ENCODE measurements at regions not wholly inside any gene's neighbourhood (a gene's known extent, or its start where the extent isn't known, plus 50 kb on each side); places are given as distances from the start of the nearest gene placed in this dataset.

DNA sequence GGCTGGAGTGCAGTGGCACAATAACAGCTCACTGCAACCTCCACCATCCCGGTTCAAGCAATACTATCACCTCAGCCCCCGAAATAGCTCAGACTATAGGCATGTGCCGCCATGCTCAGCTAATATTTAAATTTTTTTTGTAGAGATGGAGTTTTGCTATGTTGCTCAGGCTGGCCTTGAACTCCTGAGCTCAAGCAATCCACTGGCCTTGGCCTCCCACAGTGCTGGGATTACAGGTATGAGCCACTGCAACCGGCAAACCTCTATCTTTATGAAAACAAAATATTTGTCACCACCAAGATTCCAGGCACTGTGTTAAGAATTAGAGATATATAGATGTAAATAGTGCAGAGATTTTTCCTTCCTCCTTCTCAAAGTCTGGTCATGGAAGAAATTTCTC lies 232.5 kb downstream of the ANKRD50 start:
- CTCF ChIA-PET (ENCODE audit: partially characterized antibody) = no interaction called here
- POLR2A ChIA-PET (ENCODE audit: partially characterized antibody) = no interaction called here
- Mint-ChIP-seq H3K27ac (no peak overlapping the region), H3K36me3 (no peaks in the 10 kb centered on the region), H3K27me3 (no peaks in the 10 kb centered on the region), H3K4me3 (no peak overlapping the region), H3K9me3 (peaks cover 0 to 2% (median 0%) of the 10 kb centered on the region in 8 donors), H3K4me1 (no peaks in the 10 kb centered on the region)
- H3K4me3 ChIP-seq (ENCODE audit: low read length in 2 of 2) = no peak overlapping the region
- no peaks in the 10 kb centered on the region for H3K27me3 ChIP-seq (ENCODE audit: insufficient read depth, low read length)
- H3K36me3 ChIP-seq (ENCODE audit: insufficient read depth, low read length) = no peaks in the 10 kb centered on the region
- no peak for DNase-seq
- H3K9me3 ChIP-seq (ENCODE audit: control insufficient read depth in 1 of 2, low read length in 2 of 2) = no peaks in the 10 kb centered on the region
- no peak overlapping the region for H3K27ac ChIP-seq (ENCODE audit: low read depth, low read length)
- intact Hi-C loops (cut with micrococcal nuclease) = no loop called here
- no peaks in the 10 kb centered on the region for H3K4me1 ChIP-seq (ENCODE audit: insufficient read depth, low read length)

- H3K4me3 ChIP-seq (ENCODE audit: low read length in 2 of 2) = no peak overlapping the region
- Mint-ChIP-seq H3K27ac (no peak overlapping the region), H3K36me3 (no peaks in the 10 kb centered on the region), H3K4me3 (no peak overlapping the region), H3K4me1 (no peaks in the 10 kb centered on the region), H3K9me3 (peaks cover 0 to 2% (median 0%) of the 10 kb centered on the region in 8 donors), H3K27me3 (no peaks in the 10 kb centered on the region)
- H3K4me1 ChIP-seq (ENCODE audit: insufficient read depth, low read length) = no peaks in the 10 kb centered on the region
- ChIA-PET POLR2A (ENCODE audit: partially characterized antibody) (no interaction called here), CTCF (ENCODE audit: partially characterized antibody) (no interaction called here)
- DNase-seq = no peak
- no peak overlapping the region for H3K27ac ChIP-seq (ENCODE audit: low read depth, low read length)
- H3K9me3 ChIP-seq (ENCODE audit: control insufficient read depth in 1 of 2, low read length in 2 of 2) = no peaks in the 10 kb centered on the region
- H3K27me3 ChIP-seq (ENCODE audit: insufficient read depth, low read length) = no peaks in the 10 kb centered on the region
- H3K36me3 ChIP-seq (ENCODE audit: insufficient read depth, low read length) = no peaks in the 10 kb centered on the region
- intact Hi-C loops (cut with micrococcal nuclease) = no loop called here
These were observed 231.4 kb downstream of the ANKRD50 start for GRCh38 chr4:124481123-124481522.

DNA sequence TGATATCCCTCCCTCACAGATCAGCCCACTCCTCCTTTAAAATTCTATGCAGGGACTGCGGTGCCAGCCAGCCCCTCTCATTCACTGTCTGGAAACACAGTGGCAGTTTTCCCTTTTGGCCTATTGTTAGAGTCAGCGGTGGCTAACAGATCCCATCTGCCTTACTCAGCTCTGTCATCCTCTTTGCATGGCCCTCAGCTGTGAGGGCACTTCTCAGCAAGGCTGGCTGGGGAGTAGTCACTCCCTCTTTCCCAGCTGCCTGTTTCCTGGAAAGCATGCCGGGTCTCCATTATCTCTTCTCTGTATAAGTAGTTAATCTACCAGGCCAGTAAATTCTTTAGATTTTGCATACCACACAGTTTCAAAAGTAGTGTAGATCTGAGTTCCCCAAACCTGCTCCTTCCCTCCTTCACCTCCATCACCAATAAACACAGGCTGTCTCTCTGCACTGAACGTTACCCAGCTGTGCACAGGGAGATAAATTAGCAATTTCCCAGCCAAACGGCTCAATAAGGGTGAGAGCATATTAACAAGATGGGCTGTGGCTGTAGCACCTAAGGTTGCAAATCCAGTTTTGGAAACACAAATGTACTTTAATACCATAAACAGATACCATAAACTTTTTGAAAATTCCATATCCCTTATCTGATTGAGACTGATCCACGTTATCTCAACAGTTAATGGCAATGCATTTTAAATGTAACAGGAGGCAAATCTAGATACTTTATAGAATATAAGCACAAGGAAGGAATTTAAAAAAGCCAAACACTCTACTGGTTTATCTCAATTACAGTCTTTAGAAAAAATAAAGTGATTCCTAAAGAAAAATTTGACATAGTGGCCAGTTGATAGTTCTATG lies 229.3 kb downstream of the ANKRD50 start:
- no peaks in the 10 kb centered on the region for H3K36me3 ChIP-seq (ENCODE audit: insufficient read depth, low read length)
- Mint-ChIP-seq H3K4me1 (no peaks in the 10 kb centered on the region), H3K36me3 (no peaks in the 10 kb centered on the region), H3K27me3 (no peaks in the 10 kb centered on the region), H3K9me3 (peaks cover 0 to 2% (median 0%) of the 10 kb centered on the region in 8 donors), H3K4me3 (no peak overlapping the region), H3K27ac (no peak overlapping the region)
- H3K27me3 ChIP-seq (ENCODE audit: insufficient read depth, low read length) = no peaks in the 10 kb centered on the region
- ChIA-PET POLR2A (ENCODE audit: partially characterized antibody) (no interaction called here), CTCF (ENCODE audit: partially characterized antibody) (no interaction called here)
- no peaks in the 10 kb centered on the region for H3K4me1 ChIP-seq (ENCODE audit: insufficient read depth, low read length)
- no peaks in the 10 kb centered on the region for H3K9me3 ChIP-seq (ENCODE audit: control insufficient read depth in 1 of 2, low read length in 2 of 2)
- no peak for DNase-seq
- intact Hi-C loops (cut with micrococcal nuclease) = no loop called here
- no peak overlapping the region for H3K4me3 ChIP-seq (ENCODE audit: low read length in 2 of 2)
- no peak overlapping the region for H3K27ac ChIP-seq (ENCODE audit: low read depth, low read length)

DNA sequence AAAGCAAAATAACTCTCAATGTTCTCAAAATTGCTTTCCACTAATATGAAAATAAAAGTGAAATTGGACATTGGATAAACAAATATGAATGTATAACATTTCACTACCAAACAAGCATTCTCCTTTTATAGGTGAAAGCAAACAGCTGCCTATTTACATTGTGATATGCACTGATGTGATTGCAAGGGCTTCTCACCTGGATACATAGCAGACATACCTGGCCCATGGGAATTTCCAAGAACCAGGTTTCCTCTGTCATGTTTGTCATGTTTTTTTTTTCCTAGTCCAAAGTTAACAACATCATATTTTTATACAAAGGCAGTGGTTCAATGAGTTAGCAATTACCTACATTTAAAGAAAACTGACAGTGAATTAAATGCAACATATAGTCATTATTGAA lies 228.5 kb downstream of the ANKRD50 start:
- Histone ChIP-seq H3K27me3 (ENCODE audit: insufficient read depth, low read length) (no peaks in the 10 kb centered on the region), H3K9me3 (ENCODE audit: control insufficient read depth in 1 of 2, low read length in 2 of 2) (no peaks in the 10 kb centered on the region), H3K4me3 (ENCODE audit: low read length in 2 of 2) (no peak overlapping the region), H3K36me3 (ENCODE audit: insufficient read depth, low read length) (no peaks in the 10 kb centered on the region), H3K27ac (ENCODE audit: low read depth, low read length) (no peak overlapping the region), H3K4me1 (ENCODE audit: insufficient read depth, low read length) (no peaks in the 10 kb centered on the region)
- Mint-ChIP-seq H3K9me3 (peaks cover 0 to 2% (median 0%) of the 10 kb centered on the region in 8 donors), H3K4me3 (no peak overlapping the region), H3K36me3 (no peaks in the 10 kb centered on the region), H3K27ac (no peak overlapping the region), H3K4me1 (no peaks in the 10 kb centered on the region), H3K27me3 (no peaks in the 10 kb centered on the region)
- intact Hi-C loops (cut with micrococcal nuclease) = no loop called here
- ChIA-PET POLR2A (ENCODE audit: partially characterized antibody) (no interaction called here), CTCF (ENCODE audit: partially characterized antibody) (no interaction called here)
- no peak for DNase-seq

DNA sequence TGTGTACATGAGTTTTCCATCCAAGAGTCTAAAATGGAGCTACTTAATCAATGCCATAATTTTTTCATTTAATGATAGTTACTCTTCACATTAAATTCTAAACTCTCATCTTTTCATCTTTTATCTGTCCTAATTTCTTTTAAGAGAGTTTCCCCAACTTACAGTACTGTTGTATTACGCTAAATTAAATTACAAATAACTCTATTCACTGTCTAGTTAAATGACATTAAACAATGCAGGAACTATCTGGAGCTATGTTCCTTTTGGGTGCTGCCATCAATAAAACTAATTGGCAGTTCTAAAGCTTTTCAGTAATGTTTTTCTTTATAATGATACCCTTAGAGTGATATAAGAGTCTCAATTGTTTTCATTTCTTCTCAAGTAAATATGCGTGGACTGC lies 227.6 kb downstream of the ANKRD50 start:
- Mint-ChIP-seq H3K4me3 (no peak overlapping the region), H3K36me3 (no peaks in the 10 kb centered on the region), H3K9me3 (peaks cover 0 to 2% (median 0%) of the 10 kb centered on the region in 8 donors), H3K4me1 (no peaks in the 10 kb centered on the region), H3K27ac (no peak overlapping the region), H3K27me3 (no peaks in the 10 kb centered on the region)
- H3K9me3 ChIP-seq (ENCODE audit: control insufficient read depth in 1 of 2, low read length in 2 of 2) = no peaks in the 10 kb centered on the region
- H3K4me3 ChIP-seq (ENCODE audit: low read length in 2 of 2) = no peak overlapping the region
- H3K27me3 ChIP-seq (ENCODE audit: insufficient read depth, low read length) = no peaks in the 10 kb centered on the region
- ChIA-PET POLR2A (ENCODE audit: partially characterized antibody) (no interaction called here), CTCF (ENCODE audit: partially characterized antibody) (no interaction called here)
- no peak for DNase-seq
- H3K36me3 ChIP-seq (ENCODE audit: insufficient read depth, low read length) = no peaks in the 10 kb centered on the region
- no peaks in the 10 kb centered on the region for H3K4me1 ChIP-seq (ENCODE audit: insufficient read depth, low read length)
- intact Hi-C loops (cut with micrococcal nuclease) = no loop called here
- H3K27ac ChIP-seq (ENCODE audit: low read depth, low read length) = no peak overlapping the region

DNA sequence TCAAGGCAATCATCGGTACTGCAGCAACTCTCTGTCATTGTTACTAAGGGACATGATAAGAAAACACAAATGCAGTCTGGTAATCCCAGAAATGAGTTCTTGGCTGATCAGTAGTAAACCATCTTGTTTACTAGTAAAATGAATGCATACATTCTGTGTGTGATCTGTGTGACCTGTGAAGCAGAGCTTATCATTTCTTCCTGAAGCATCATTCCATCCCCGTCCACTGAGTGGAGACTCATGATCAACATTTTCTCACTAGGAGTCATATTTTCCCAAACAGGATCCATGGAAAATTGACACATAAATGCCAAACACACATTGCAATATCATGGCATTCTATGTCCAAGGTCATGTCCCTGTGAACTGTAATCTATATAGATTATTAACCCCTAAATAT lies 226.1 kb downstream of the ANKRD50 start:
- no peaks in the 10 kb centered on the region for H3K36me3 Mint-ChIP-seq
- H3K9me3 ChIP-seq (ENCODE audit: control insufficient read depth in 1 of 2, low read length in 2 of 2) = no peaks in the 10 kb centered on the region
- CTCF ChIA-PET (ENCODE audit: partially characterized antibody) = no interaction called here

DNA sequence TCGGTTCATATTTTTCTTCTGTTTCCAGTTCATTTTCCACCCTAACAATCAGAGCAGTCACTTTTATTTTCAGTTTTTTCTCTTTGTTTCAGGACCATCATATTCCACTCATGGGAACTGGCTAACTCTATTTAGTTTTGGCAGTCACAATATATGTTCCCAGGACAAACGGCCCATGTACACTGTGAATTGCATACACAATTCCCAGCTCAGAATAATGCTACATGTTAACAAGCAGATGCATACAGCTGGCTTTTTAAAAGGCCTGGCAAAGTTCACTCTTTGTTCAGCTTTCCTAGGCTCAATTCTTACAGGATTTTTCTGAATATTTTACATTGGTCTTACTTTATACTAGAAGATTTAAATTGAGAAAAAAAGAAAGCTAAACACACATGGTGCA lies 224.9 kb downstream of the ANKRD50 start:
- no peak for DNase-seq
- ChIA-PET CTCF (ENCODE audit: partially characterized antibody) (no interaction called here), POLR2A (ENCODE audit: partially characterized antibody) (no interaction called here)
- Histone ChIP-seq H3K27ac (ENCODE audit: low read depth, low read length) (no peak overlapping the region), H3K4me1 (ENCODE audit: insufficient read depth, low read length) (no peaks in the 10 kb centered on the region), H3K4me3 (ENCODE audit: low read length in 2 of 2) (no peak overlapping the region), H3K36me3 (ENCODE audit: insufficient read depth, low read length) (no peaks in the 10 kb centered on the region), H3K27me3 (ENCODE audit: insufficient read depth, low read length) (no peaks in the 10 kb centered on the region), H3K9me3 (ENCODE audit: control insufficient read depth in 1 of 2, low read length in 2 of 2) (no peaks in the 10 kb centered on the region)
- Mint-ChIP-seq H3K4me3 (no peak overlapping the region), H3K4me1 (no peaks in the 10 kb centered on the region), H3K27me3 (no peaks in the 10 kb centered on the region), H3K9me3 (peaks cover 0 to 3% (median 0%) of the 10 kb centered on the region in 8 donors), H3K36me3 (no peaks in the 10 kb centered on the region), H3K27ac (no peak overlapping the region)
- intact Hi-C loops (cut with micrococcal nuclease) = no loop called here

More for the DNA sequence above, 226.1 kb downstream of the ANKRD50 start:
- POLR2A ChIA-PET (ENCODE audit: partially characterized antibody) = no interaction called here
- no peak overlapping the region for H3K4me3 Mint-ChIP-seq
- H3K27me3 Mint-ChIP-seq = no peaks in the 10 kb centered on the region
- Histone ChIP-seq H3K4me1 (ENCODE audit: insufficient read depth, low read length) (no peaks in the 10 kb centered on the region), H3K27ac (ENCODE audit: low read depth, low read length) (no peak overlapping the region), H3K4me3 (ENCODE audit: low read length in 2 of 2) (no peak overlapping the region), H3K36me3 (ENCODE audit: insufficient read depth, low read length) (no peaks in the 10 kb centered on the region), H3K27me3 (ENCODE audit: insufficient read depth, low read length) (no peaks in the 10 kb centered on the region)
- H3K4me1 Mint-ChIP-seq = no peaks in the 10 kb centered on the region
- DNase-seq = no peak
- H3K27ac Mint-ChIP-seq = no peak overlapping the region
- H3K9me3 Mint-ChIP-seq = peaks cover 0 to 3% (median 0%) of the 10 kb centered on the region in 8 donors
- intact Hi-C loops (cut with micrococcal nuclease) = no loop called here
